HEK293 (cell line): ENCODE measurements at regions not wholly inside any gene's neighbourhood (a gene's known extent, or its start where the extent isn't known, plus 50 kb on each side); places are given as distances from the start of the nearest gene placed in this dataset.

Source experiments
- CTCF ChIA-PET: fragments of 350-600 bp; formaldehyde crosslinking; extraction: SDS; loops from one replicate; lab custom pipeline; 2021; ENCODE audit warnings: antibody characterized with exemption; lab: Yijun Ruan, JAX
- POLR2A ChIA-PET: fragments of 300-600 bp; formaldehyde crosslinking; extraction: SDS; loops from one replicate; lab custom pipeline; 2020; ENCODE audit warnings: antibody characterized with exemption, inconsistent platforms; lab: Yijun Ruan, JAX
- H3K27ac ChIP-seq: fragments of 200-500 bp; sonication (Bioruptor generic); 2 replicates; pipeline ENCODE4 v1.5.1; 2014; ENCODE audit warnings: low read depth, low read length, control low read depth, inconsistent platforms; ENCODE audit errors: extremely low read depth
- H3K36me3 ChIP-seq, 2 experiments: fragments of 200-500 bp in 1 of 2; sonication (Bioruptor generic) in 1 of 2; 1 replicate in 1 of 2; 2 replicates in 1 of 2; pipeline ENCODE4 v1.5.1; 2014 to 2017; ENCODE audit warnings: inconsistent platforms in 2 of 2, low read length in 2 of 2; ENCODE audit not compliant: control insufficient read depth in 2 of 2, insufficient read depth in 1 of 2
- H3K4me1 ChIP-seq: fragments of 200-500 bp; sonication (Bioruptor generic); 2 replicates; pipeline ENCODE4 v1.5.1; 2014; ENCODE audit warnings: mild to moderate bottlenecking, low read length, inconsistent platforms; ENCODE audit not compliant: control insufficient read depth, insufficient read depth
- H3K4me3 ChIP-seq: 2 replicates; pipeline ENCODE4 v1.5.1; 2011; ENCODE audit warnings: low read depth, mild to moderate bottlenecking, control low read depth, low read length, moderate library complexity
- H3K9me3 ChIP-seq: fragments of 200-500 bp; sonication (Bioruptor generic); 2 replicates; pipeline ENCODE4 v1.5.1; 2014; ENCODE audit warnings: low read depth, low read length, inconsistent platforms; ENCODE audit not compliant: control insufficient read depth, insufficient read depth
- AEBP2 ChIP-seq: fragments of 450-650 bp; formaldehyde crosslinking; IDR thresholded peaks from 2 replicates; pipeline ENCODE4 v1.5.1; 2016; ENCODE audit warnings: missing biosample characterization, missing genetic modification characterization, borderline replicate concordance
- HIC1 ChIP-seq: fragments of 450-650 bp; formaldehyde crosslinking; IDR thresholded peaks from 2 replicates; pipeline ENCODE4 v1.5.1; 2016; ENCODE audit warnings: missing biosample characterization, missing genetic modification characterization
- KLF1 ChIP-seq: fragments of 450-650 bp; formaldehyde crosslinking; IDR thresholded peaks from 2 replicates; pipeline ENCODE4 v1.5.1; 2016; ENCODE audit warnings: missing biosample characterization, missing genetic modification characterization
- ZBTB26 ChIP-seq: fragments of 450-650 bp; formaldehyde crosslinking; optimal IDR thresholded peaks from 2 replicates; pipeline ENCODE3; 2016; ENCODE audit warnings: missing biosample characterization, mild to moderate bottlenecking, missing genetic modification characterization
- ZBTB48 ChIP-seq: fragments of 450-650 bp; formaldehyde crosslinking; IDR thresholded peaks from 2 replicates; pipeline ENCODE4 v1.5.1; 2016; ENCODE audit warnings: missing biosample characterization, missing genetic modification characterization
- ZNF19 ChIP-seq: fragments of 450-650 bp; formaldehyde crosslinking; IDR thresholded peaks from 2 replicates; pipeline ENCODE4; 2016; ENCODE audit warnings: missing biosample characterization, missing genetic modification characterization, low read depth
- ZNF202 ChIP-seq: fragments of 450-650 bp; formaldehyde crosslinking; IDR thresholded peaks from 2 replicates; pipeline ENCODE4 v1.5.1; 2016; ENCODE audit warnings: missing biosample characterization, missing genetic modification characterization, borderline replicate concordance
- ZNF23 ChIP-seq: fragments of 450-650 bp; formaldehyde crosslinking; IDR thresholded peaks from 2 replicates; pipeline ENCODE4 v1.5.1; 2016; ENCODE audit warnings: missing biosample characterization, missing genetic modification characterization, borderline replicate concordance
- ZNF266 ChIP-seq: fragments of 450-650 bp; formaldehyde crosslinking; IDR thresholded peaks from 2 replicates; pipeline ENCODE4 v1.5.1; 2016; ENCODE audit warnings: missing biosample characterization, missing genetic modification characterization, low read depth
- ZNF37A ChIP-seq: fragments of 450-650 bp; IDR thresholded peaks from 2 replicates; pipeline ENCODE4 v1.5.1; 2018; ENCODE audit warnings: missing biosample characterization, missing genetic modification characterization
- ZNF529 ChIP-seq: fragments of 450-650 bp; formaldehyde crosslinking; IDR thresholded peaks from 2 replicates; pipeline ENCODE4 v1.5.1; 2017; ENCODE audit warnings: missing genetic modification characterization, missing biosample characterization; ENCODE audit not compliant: insufficient replicate concordance
- ZNF558 ChIP-seq: fragments of 450-650 bp; formaldehyde crosslinking; IDR thresholded peaks from 2 replicates; pipeline ENCODE4 v1.5.1; 2016; ENCODE audit warnings: missing biosample characterization, missing genetic modification characterization
- ZNF621 ChIP-seq: fragments of 450-650 bp; formaldehyde crosslinking; IDR thresholded peaks from 2 replicates; pipeline ENCODE4 v1.5.1; 2017; ENCODE audit warnings: missing biosample characterization, missing genetic modification characterization
- ZNF677 ChIP-seq: fragments of 450-650 bp; IDR thresholded peaks from 2 replicates; pipeline ENCODE4 v1.5.0; 2018; ENCODE audit warnings: missing biosample characterization, mild to moderate bottlenecking, missing genetic modification characterization, moderate library complexity
- ZNF707 ChIP-seq: fragments of 450-650 bp; formaldehyde crosslinking; IDR thresholded peaks from 2 replicates; pipeline ENCODE4 v1.5.1; 2016; ENCODE audit warnings: missing biosample characterization, missing genetic modification characterization
- ZSCAN23 ChIP-seq: fragments of 450-650 bp; formaldehyde crosslinking; IDR thresholded peaks from 2 replicates; pipeline ENCODE4 v1.5.1; 2016; ENCODE audit warnings: missing biosample characterization, missing genetic modification characterization
- ZXDB ChIP-seq: fragments of 450-650 bp; formaldehyde crosslinking; IDR thresholded peaks from 2 replicates; pipeline ENCODE4 v1.5.1; 2016; ENCODE audit warnings: missing biosample characterization, missing genetic modification characterization
- TF ChIP-seq, protein P1 (sequence below): fragments of 450-650 bp; formaldehyde crosslinking; IDR thresholded peaks from 2 replicates; pipeline ENCODE4 v1.5.1; 2016; ENCODE audit warnings: missing biosample characterization, missing genetic modification characterization, low read depth
- TF ChIP-seq, protein P2 (sequence below): fragments of 450-650 bp; formaldehyde crosslinking; IDR thresholded peaks from 2 replicates; pipeline ENCODE4 v1.5.1; 2016; ENCODE audit warnings: missing biosample characterization, missing genetic modification characterization
- TF ChIP-seq, protein P3 (sequence below): fragments of 450-650 bp; formaldehyde crosslinking; IDR thresholded peaks from 2 replicates; pipeline ENCODE4; 2016; ENCODE audit warnings: missing biosample characterization, missing genetic modification characterization

DNA sequence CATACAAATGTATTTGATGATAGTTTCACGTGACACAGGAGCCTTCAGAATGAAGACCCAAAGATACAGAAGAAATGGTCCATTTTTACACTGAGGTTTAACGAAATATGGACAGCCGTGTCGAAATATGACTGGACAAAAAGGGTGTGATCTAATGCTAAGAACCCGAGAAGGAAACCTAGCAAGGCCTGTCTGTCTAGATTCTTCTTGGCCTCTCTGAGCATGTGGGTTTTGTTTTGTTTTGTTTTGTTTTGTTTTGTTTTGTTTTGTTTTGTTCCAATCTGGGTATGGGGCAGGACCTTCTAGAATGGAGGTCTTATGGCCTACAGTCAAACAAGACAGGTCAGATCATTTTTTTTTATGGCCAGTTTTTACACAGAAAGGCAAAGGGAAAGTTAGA lies 242.7 kb upstream of the STT3B start (continued):
- TF ChIP-seq, protein P1, sequence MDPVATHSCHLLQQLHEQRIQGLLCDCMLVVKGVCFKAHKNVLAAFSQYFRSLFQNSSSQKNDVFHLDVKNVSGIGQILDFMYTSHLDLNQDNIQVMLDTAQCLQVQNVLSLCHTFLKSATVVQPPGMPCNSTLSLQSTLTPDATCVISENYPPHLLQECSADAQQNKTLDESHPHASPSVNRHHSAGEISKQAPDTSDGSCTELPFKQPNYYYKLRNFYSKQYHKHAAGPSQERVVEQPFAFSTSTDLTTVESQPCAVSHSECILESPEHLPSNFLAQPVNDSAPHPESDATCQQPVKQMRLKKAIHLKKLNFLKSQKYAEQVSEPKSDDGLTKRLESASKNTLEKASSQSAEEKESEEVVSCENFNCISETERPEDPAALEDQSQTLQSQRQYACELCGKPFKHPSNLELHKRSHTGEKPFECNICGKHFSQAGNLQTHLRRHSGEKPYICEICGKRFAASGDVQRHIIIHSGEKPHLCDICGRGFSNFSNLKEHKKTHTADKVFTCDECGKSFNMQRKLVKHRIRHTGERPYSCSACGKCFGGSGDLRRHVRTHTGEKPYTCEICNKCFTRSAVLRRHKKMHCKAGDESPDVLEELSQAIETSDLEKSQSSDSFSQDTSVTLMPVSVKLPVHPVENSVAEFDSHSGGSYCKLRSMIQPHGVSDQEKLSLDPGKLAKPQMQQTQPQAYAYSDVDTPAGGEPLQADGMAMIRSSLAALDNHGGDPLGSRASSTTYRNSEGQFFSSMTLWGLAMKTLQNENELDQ (tag by site-specific recombination) = no peak
- TF ChIP-seq ZNF707 = no peak
- no peak for TF ChIP-seq ZBTB26 (tag by site-specific recombination)
- no peak for TF ChIP-seq ZXDB (tag by site-specific recombination)
- TF ChIP-seq, protein P2, sequence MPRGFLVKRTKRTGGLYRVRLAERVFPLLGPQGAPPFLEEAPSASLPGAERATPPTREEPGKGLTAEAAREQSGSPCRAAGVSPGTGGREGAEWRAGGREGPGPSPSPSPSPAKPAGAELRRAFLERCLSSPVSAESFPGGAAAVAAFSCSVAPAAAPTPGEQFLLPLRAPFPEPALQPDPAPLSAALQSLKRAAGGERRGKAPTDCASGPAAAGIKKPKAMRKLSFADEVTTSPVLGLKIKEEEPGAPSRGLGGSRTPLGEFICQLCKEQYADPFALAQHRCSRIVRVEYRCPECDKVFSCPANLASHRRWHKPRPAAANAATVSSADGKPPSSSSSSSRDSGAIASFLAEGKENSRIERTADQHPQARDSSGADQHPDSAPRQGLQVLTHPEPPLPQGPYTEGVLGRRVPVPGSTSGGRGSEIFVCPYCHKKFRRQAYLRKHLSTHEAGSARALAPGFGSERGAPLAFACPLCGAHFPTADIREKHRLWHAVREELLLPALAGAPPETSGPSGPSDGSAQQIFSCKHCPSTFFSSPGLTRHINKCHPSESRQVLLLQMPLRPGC = no peak
- no peak for TF ChIP-seq ZNF266 (tag by site-specific recombination)

- CTCF ChIA-PET = no interaction called here
- Histone ChIP-seq H3K27ac (no peak overlapping the region), H3K9me3 (no peaks in the 10 kb centered on the region)
- no peak for TF ChIP-seq ZNF23 (tag by site-specific recombination)
- TF ChIP-seq KLF1 (tag by site-specific recombination) = no peak
- no peak for TF ChIP-seq ZNF37A (tag by site-specific recombination)
- TF ChIP-seq, protein P3, sequence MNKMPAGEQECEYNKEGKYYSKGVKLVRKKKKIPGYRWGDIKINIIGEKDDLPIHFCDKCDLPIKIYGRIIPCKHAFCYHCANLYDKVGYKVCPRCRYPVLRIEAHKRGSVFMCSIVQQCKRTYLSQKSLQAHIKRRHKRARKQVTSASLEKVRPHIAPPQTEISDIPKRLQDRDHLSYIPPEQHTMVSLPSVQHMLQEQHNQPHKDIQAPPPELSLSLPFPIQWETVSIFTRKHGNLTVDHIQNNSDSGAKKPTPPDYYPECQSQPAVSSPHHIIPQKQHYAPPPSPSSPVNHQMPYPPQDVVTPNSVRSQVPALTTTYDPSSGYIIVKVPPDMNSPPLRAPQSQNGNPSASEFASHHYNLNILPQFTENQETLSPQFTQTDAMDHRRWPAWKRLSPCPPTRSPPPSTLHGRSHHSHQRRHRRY (tag by site-specific recombination) = no peak
- TF ChIP-seq ZNF677 (tag by site-specific recombination) = no peak
- TF ChIP-seq HIC1 (tag by site-specific recombination) = no peak
- no peak for TF ChIP-seq ZNF19 (tag by site-specific recombination)
- TF ChIP-seq ZNF529 (tag by site-specific recombination) = no peak
- TF ChIP-seq ZNF202 (tag by site-specific recombination) = no peak
- no peak for TF ChIP-seq ZBTB48
- no peak for TF ChIP-seq ZNF558 (tag by site-specific recombination)
- TF ChIP-seq ZSCAN23 (tag by site-specific recombination) = no peak
- no peak for TF ChIP-seq AEBP2 (tag by site-specific recombination)
- TF ChIP-seq ZNF621 = no peak
- TF ChIP-seq, all 188 proteins: peak for 0
- Histone ChIP-seq H3K36me3 (no peaks in the 10 kb centered on the region), H3K4me3 (no peak overlapping the region), H3K4me1 (no peaks in the 10 kb centered on the region)
- POLR2A ChIA-PET = no interaction called here
Observed at GRCh38 chr3:31291818-31292217, 240.9 kb upstream of the STT3B start.
